ENCODE measurements at regions not wholly inside any gene's neighbourhood (a gene's known extent, or its start where the extent isn't known, plus 50 kb on each side); places are given as distances from the start of the nearest gene placed in this dataset.
"Not testable (repeated sequence)": the region's sequence is repeated elsewhere in the genome, so short reads cannot be mapped to it uniquely, and the experiment has no call there.

GRCh38 chr16:5922686-5923085 is 825.1 kb upstream of the EEF2KMT start:
- Histone ChIP-seq H3K36me3 (no peaks in the 10 kb centered on the region), H3K9me3 (no peaks in the 10 kb centered on the region), H3K27ac (no peak overlapping the region), H3K4me3 (no peak overlapping the region), H3K9ac (ENCODE audit: low read depth in 2 of 2, low read length in 2 of 2) (no peak overlapping the region), H3K27me3 (no peaks in the 10 kb centered on the region), H3K4me1 (no peaks in the 10 kb centered on the region)
- no peak for DNase-seq
- TF ChIP-seq, protein P1, sequence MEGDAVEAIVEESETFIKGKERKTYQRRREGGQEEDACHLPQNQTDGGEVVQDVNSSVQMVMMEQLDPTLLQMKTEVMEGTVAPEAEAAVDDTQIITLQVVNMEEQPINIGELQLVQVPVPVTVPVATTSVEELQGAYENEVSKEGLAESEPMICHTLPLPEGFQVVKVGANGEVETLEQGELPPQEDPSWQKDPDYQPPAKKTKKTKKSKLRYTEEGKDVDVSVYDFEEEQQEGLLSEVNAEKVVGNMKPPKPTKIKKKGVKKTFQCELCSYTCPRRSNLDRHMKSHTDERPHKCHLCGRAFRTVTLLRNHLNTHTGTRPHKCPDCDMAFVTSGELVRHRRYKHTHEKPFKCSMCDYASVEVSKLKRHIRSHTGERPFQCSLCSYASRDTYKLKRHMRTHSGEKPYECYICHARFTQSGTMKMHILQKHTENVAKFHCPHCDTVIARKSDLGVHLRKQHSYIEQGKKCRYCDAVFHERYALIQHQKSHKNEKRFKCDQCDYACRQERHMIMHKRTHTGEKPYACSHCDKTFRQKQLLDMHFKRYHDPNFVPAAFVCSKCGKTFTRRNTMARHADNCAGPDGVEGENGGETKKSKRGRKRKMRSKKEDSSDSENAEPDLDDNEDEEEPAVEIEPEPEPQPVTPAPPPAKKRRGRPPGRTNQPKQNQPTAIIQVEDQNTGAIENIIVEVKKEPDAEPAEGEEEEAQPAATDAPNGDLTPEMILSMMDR (IDR thresholded peaks at IDR 0.05), result no peak
- intact Hi-C loops (cut with DNase I), result no loop called here

- no peak overlapping the region for H3K4me3 ChIP-seq
- peak overlapping the region; percentile 53 for H3K27ac ChIP-seq
- H3K4me1 ChIP-seq, result no peaks in the 10 kb centered on the region
- no peaks in the 10 kb centered on the region for H3K36me3 ChIP-seq
- no peaks in the 10 kb centered on the region for H3K9me3 ChIP-seq
- peak; percentile 56 for DNase-seq
- intact Hi-C loops (cut with DNase I), result no loop called here
- no peaks in the 10 kb centered on the region for H3K27me3 ChIP-seq
- TF ChIP-seq, protein P1 (IDR thresholded peaks at IDR 0.05), result peak; percentile 23
- no peak overlapping the region for H3K9ac ChIP-seq (ENCODE audit: low read depth in 2 of 2, low read length in 2 of 2)
Observed at GRCh38 chr16:5918567-5919130, 821.1 kb upstream of the EEF2KMT start.

- intact Hi-C loops (cut with DNase I), result no loop called here
- Histone ChIP-seq H3K36me3 (no peaks in the 10 kb centered on the region), H3K9ac (ENCODE audit: low read depth in 2 of 2, low read length in 2 of 2) (no peak overlapping the region), H3K27me3 (no peaks in the 10 kb centered on the region), H3K27ac (no peak overlapping the region), H3K9me3 (no peaks in the 10 kb centered on the region), H3K4me3 (no peak overlapping the region), H3K4me1 (no peaks in the 10 kb centered on the region)
- TF ChIP-seq, protein P1 (IDR thresholded peaks at IDR 0.05), result no peak
- DNase-seq, result peak; percentile 46
Observed at GRCh38 chr16:5917436-5918195, 820.0 kb upstream of the EEF2KMT start.

DNA sequence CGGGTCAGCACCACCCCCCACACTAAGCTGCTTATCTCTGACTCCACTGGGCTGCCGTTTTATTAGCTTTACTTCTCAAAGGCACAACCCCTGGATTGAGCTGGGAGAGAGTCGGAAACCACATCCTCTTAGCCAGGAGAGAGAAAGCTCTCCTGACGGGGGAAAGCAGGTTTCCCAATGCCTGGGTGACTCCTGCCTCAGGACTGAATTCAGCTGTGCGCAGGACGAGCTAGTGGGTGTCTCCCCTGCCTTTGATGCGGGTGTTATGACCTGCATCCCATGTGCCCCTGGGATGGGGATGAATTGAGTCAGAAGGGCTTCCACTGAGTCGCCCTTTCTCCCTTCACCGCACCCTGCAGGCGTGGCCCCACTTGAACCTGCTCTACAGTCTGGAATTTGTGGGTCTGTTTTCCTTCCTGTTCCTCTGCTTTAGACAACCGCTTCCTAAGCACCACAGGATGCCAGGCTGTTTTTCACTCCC is 819.2 kb upstream of the EEF2KMT start:
- H3K27me3 ChIP-seq, result no peaks in the 10 kb centered on the region
- no peaks in the 10 kb centered on the region for H3K4me1 ChIP-seq
- TF ChIP-seq, protein P1 (IDR thresholded peaks at IDR 0.05), result no peak
- DNase-seq, result peak; percentile 40
- no peak overlapping the region for H3K4me3 ChIP-seq
- no peaks in the 10 kb centered on the region for H3K36me3 ChIP-seq
- no peaks in the 10 kb centered on the region for H3K9me3 ChIP-seq
- H3K27ac ChIP-seq, result no peak overlapping the region
- intact Hi-C loops (cut with DNase I), result no loop called here
- H3K9ac ChIP-seq (ENCODE audit: low read depth in 2 of 2, low read length in 2 of 2), result no peak overlapping the region

- no peak overlapping the region for H3K4me3 ChIP-seq
- H3K9me3 ChIP-seq, result no peaks in the 10 kb centered on the region
- TF ChIP-seq, protein P1 (IDR thresholded peaks at IDR 0.05), result no peak
Observed at GRCh38 chr16:5911241-5911640, 813.6 kb upstream of the EEF2KMT start.

GRCh38 chr16:5909556-5909955 is 812.0 kb upstream of the EEF2KMT start:
- H3K4me3 ChIP-seq; DNase-seq; H3K9ac ChIP-seq (ENCODE audit: low read depth in 2 of 2, low read length in 2 of 2); intact Hi-C loops (cut with DNase I); H3K27me3 ChIP-seq; H3K36me3 ChIP-seq; H3K4me1 ChIP-seq; H3K9me3 ChIP-seq; H3K27ac ChIP-seq: not testable (repeated sequence)

More at GRCh38 chr16:5911241-5911640, 813.6 kb upstream of the EEF2KMT start:
- no peak for DNase-seq
- H3K27me3 ChIP-seq, result no peaks in the 10 kb centered on the region
- no peak overlapping the region for H3K27ac ChIP-seq
- H3K36me3 ChIP-seq, result no peaks in the 10 kb centered on the region
- intact Hi-C loops (cut with DNase I), result no loop called here
- no peaks in the 10 kb centered on the region for H3K4me1 ChIP-seq
- H3K9ac ChIP-seq (ENCODE audit: low read depth in 2 of 2, low read length in 2 of 2), result no peak overlapping the region

Measured in colonic mucosa (tissue), 4 donors.